Liver (tissue), 8 donors: ENCODE measurements at regions not wholly inside any gene's neighbourhood (a gene's known extent, or its start where the extent isn't known, plus 50 kb on each side); places are given as distances from the start of the nearest gene placed in this dataset.

Source experiments
- DNase-seq: peaks from one replicate; pipeline ENCODE4 v3.0.0-alpha.2; 2017; ENCODE audit warnings: low spot score
- H3K27ac ChIP-seq, 2 donors: one replicate each; pipeline ENCODE4 v1.7.0; 2013; ENCODE audit warnings: inconsistent platforms in 2 of 2, low read length in 2 of 2, control low read depth in 1 of 2, low read depth in 1 of 2, mild to moderate bottlenecking in 1 of 2
- H3K27me3 ChIP-seq, 4 donors: one replicate each; pipeline versions ENCODE4 v1.6.1 to v1.7.0; 2013; ENCODE audit warnings: low read length in 3 of 4, inconsistent platforms in 1 of 4, mild to moderate bottlenecking in 1 of 4, moderate library complexity in 1 of 4; ENCODE audit not compliant: control insufficient read depth in 4 of 4, insufficient read depth in 4 of 4
- H3K36me3 ChIP-seq, 4 donors: one replicate each; pipeline versions ENCODE4 v1.6.1 to v1.7.0; 2013; ENCODE audit warnings: low read length in 3 of 4, mild to moderate bottlenecking in 3 of 4, low read depth in 1 of 4, moderate library complexity in 1 of 4; ENCODE audit not compliant: control insufficient read depth in 4 of 4, insufficient read depth in 3 of 4
- H3K4me1 ChIP-seq, 4 donors: one replicate each; pipeline versions ENCODE4 v1.6.1 to v1.7.0; 2013; ENCODE audit warnings: low read length in 3 of 4, mild to moderate bottlenecking in 3 of 4, moderate library complexity in 1 of 4; ENCODE audit not compliant: control insufficient read depth in 4 of 4, insufficient read depth in 4 of 4
- H3K4me3 ChIP-seq, 3 donors: one replicate each; pipeline versions ENCODE4 v1.6.1 to v1.7.0; 2013; ENCODE audit warnings: low read length in 3 of 3, control low read depth in 1 of 3, low read depth in 1 of 3, mild to moderate bottlenecking in 1 of 3
- H3K9ac ChIP-seq, 2 donors: one replicate each; pipeline ENCODE4 v1.7.0; 2013; ENCODE audit warnings: low read length in 2 of 2, mild to moderate bottlenecking in 2 of 2, moderate library complexity in 2 of 2, control low read depth in 1 of 2, low read depth in 1 of 2
- H3K9me3 ChIP-seq, 4 donors: one replicate each; pipeline versions ENCODE4 v1.6.1 to v1.7.0; 2013; ENCODE audit warnings: low read length in 3 of 4; ENCODE audit not compliant: control insufficient read depth in 4 of 4
- EGR1 ChIP-seq, 2 donors: IDR thresholded peaks; 2 replicates each; pipeline ENCODE4 v1.6.1; 2016 to 2018; ENCODE audit warnings: antibody characterized with exemption in 2 of 2, low read depth in 2 of 2
- GABPA ChIP-seq, 2 donors: IDR thresholded peaks in 1 of 2; conservative IDR thresholded peaks in 1 of 2; 2 replicates each; pipeline ENCODE4 v1.6.1; 2016; ENCODE audit warnings: antibody characterized with exemption in 2 of 2, mild to moderate bottlenecking in 1 of 2, moderate library complexity in 1 of 2
- HNF4G ChIP-seq: IDR thresholded peaks from 2 replicates; pipeline ENCODE4 v1.6.1; 2016; ENCODE audit warnings: antibody characterized with exemption
- RAD21 ChIP-seq, 2 donors: IDR thresholded peaks; 2 replicates each; pipeline ENCODE4 v1.6.1; 2016; ENCODE audit warnings: antibody characterized with exemption in 2 of 2, mild to moderate bottlenecking in 2 of 2
- RXRA ChIP-seq, 2 donors: IDR thresholded peaks; 2 replicates each; pipeline ENCODE4 v1.6.1; 2017 to 2018; ENCODE audit warnings: antibody characterized with exemption in 2 of 2, mild to moderate bottlenecking in 1 of 2
- SP1 ChIP-seq: IDR thresholded peaks from 2 replicates; pipeline ENCODE4 v1.6.1; 2018; ENCODE audit warnings: antibody characterized with exemption, mild to moderate bottlenecking
- YY1 ChIP-seq: IDR thresholded peaks from 2 replicates; pipeline ENCODE4 v1.6.1; 2016; ENCODE audit warnings: antibody characterized with exemption, mild to moderate bottlenecking
- WGBS: extraction: QIAGEN DNeasy Blood & Tissue Kit; methylation state at CpG from one replicate; pipeline ENCODE4 v1.1.7; 2013; 5-methylcytosine and 5-hydroxymethylcytosine counted together
- TF ChIP-seq, protein P1 (sequence below): IDR thresholded peaks from 2 replicates; pipeline ENCODE4 v1.6.1; 2016; ENCODE audit warnings: antibody characterized with exemption
- TF ChIP-seq, protein P2 (sequence below): fragments of 150-350 bp; IDR thresholded peaks from 2 replicates; pipeline ENCODE4 v1.5.1; 2017; ENCODE audit warnings: improper control_type of control experiment, low read depth, low read length; ENCODE audit not compliant: missing input control
- TF ChIP-seq, protein P3 (sequence below): IDR thresholded peaks from 2 replicates; pipeline ENCODE4 v1.6.1; 2016; ENCODE audit warnings: antibody characterized with exemption, mild to moderate bottlenecking
- TF ChIP-seq, protein P4 (sequence below): IDR thresholded peaks from 2 replicates; pipeline ENCODE4 v1.6.1; 2016; ENCODE audit warnings: antibody characterized with exemption
- donor health status: healthy.
- donor health status: healthy.
- donor health status: healthy.
- donor health status: healthy.
- donor health status: healthy.

DNA sequence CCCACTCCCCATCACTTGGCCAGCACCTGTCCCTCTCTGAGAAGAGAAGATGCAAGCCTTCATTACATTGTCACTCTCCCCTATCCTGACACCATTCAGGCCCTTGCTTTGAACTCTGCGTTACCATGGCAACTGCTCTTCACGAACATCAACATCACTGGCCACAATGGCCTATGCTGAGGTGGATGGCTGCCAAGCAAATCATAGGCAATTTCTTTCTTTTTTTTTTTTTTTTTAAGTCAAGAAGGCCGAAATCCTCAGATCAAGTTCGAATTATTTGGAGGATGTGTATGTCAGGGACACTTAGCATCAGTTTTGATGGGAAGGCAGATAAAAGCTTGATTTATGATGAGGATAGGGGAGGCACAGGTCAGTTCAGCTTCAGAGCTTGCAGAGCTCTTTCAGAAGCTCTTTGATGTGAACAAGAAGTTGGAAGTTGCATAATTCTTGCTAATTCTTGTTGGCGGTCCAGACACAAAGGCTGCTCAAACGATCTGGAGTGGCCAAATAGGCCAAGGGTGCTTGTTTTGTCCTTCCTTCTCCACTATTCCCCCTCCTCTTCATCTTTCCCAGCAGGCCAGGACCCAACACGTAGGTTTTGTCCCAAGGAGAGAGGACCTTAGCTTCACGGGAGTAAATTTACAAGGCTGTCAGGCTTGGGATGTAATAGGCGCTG lies 179.9 kb upstream of the NPVF start:
- Histone ChIP-seq H3K36me3 (no peaks in the 10 kb centered on the region), H3K4me1 (no peaks in the 10 kb centered on the region), H3K4me3 (no peak overlapping the region), H3K9ac (no peak overlapping the region), H3K27me3 (no peaks in the 10 kb centered on the region), H3K27ac (no peak overlapping the region), H3K9me3 (no peaks in the 10 kb centered on the region)
- no peak for DNase-seq
- WGBS: 79% methylated on average over 9 of the region's 9 CpGs
- TF ChIP-seq RXRA (IDR thresholded peaks at IDR 0.05) (no peak), EGR1 (IDR thresholded peaks at IDR 0.05; ENCODE audit: low read depth in 2 of 2) (no peak), YY1 (no peak), GABPA (IDR thresholded peaks at IDR 0.05 in 1 of 2, conservative IDR thresholded peaks at IDR 0.05 in 1 of 2) (no peak), HNF4G (no peak)
- TF ChIP-seq, protein P1, sequence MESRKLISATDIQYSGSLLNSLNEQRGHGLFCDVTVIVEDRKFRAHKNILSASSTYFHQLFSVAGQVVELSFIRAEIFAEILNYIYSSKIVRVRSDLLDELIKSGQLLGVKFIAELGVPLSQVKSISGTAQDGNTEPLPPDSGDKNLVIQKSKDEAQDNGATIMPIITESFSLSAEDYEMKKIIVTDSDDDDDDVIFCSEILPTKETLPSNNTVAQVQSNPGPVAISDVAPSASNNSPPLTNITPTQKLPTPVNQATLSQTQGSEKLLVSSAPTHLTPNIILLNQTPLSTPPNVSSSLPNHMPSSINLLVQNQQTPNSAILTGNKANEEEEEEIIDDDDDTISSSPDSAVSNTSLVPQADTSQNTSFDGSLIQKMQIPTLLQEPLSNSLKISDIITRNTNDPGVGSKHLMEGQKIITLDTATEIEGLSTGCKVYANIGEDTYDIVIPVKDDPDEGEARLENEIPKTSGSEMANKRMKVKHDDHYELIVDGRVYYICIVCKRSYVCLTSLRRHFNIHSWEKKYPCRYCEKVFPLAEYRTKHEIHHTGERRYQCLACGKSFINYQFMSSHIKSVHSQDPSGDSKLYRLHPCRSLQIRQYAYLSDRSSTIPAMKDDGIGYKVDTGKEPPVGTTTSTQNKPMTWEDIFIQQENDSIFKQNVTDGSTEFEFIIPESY: no peak
- TF ChIP-seq, protein P2, sequence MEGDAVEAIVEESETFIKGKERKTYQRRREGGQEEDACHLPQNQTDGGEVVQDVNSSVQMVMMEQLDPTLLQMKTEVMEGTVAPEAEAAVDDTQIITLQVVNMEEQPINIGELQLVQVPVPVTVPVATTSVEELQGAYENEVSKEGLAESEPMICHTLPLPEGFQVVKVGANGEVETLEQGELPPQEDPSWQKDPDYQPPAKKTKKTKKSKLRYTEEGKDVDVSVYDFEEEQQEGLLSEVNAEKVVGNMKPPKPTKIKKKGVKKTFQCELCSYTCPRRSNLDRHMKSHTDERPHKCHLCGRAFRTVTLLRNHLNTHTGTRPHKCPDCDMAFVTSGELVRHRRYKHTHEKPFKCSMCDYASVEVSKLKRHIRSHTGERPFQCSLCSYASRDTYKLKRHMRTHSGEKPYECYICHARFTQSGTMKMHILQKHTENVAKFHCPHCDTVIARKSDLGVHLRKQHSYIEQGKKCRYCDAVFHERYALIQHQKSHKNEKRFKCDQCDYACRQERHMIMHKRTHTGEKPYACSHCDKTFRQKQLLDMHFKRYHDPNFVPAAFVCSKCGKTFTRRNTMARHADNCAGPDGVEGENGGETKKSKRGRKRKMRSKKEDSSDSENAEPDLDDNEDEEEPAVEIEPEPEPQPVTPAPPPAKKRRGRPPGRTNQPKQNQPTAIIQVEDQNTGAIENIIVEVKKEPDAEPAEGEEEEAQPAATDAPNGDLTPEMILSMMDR: no peak

DNA sequence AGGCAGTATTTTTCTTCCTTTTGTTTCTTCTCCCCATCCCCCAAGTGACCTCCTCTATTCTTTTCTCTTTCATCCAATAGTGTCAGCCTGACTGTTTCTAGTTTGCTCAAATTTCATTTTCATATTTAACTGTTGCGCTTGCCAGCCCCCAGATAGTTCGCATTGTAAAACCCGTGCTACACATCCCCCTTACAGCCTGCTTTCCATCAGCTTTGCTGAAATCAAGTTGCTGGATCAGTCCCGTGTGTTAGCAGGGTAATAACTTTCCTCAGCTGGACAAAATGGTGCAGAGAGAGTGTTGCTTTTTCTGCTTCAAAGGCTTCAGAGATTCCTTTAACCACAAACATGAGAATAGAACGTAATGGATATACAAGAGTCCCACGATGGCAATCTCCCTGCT lies 180.6 kb upstream of the NPVF start:
- H3K9me3 ChIP-seq: no peaks in the 10 kb centered on the region
- H3K27me3 ChIP-seq: no peaks in the 10 kb centered on the region
- no peaks in the 10 kb centered on the region for H3K4me1 ChIP-seq
- TF ChIP-seq SP1 (no peak), EGR1 (IDR thresholded peaks at IDR 0.05; ENCODE audit: low read depth in 2 of 2) (no peak), RAD21 (IDR thresholded peaks at IDR 0.05) (no peak), GABPA (IDR thresholded peaks at IDR 0.05 in 1 of 2, conservative IDR thresholded peaks at IDR 0.05 in 1 of 2) (no peak), RXRA (IDR thresholded peaks at IDR 0.05) (no peak)
- TF ChIP-seq, protein P3, sequence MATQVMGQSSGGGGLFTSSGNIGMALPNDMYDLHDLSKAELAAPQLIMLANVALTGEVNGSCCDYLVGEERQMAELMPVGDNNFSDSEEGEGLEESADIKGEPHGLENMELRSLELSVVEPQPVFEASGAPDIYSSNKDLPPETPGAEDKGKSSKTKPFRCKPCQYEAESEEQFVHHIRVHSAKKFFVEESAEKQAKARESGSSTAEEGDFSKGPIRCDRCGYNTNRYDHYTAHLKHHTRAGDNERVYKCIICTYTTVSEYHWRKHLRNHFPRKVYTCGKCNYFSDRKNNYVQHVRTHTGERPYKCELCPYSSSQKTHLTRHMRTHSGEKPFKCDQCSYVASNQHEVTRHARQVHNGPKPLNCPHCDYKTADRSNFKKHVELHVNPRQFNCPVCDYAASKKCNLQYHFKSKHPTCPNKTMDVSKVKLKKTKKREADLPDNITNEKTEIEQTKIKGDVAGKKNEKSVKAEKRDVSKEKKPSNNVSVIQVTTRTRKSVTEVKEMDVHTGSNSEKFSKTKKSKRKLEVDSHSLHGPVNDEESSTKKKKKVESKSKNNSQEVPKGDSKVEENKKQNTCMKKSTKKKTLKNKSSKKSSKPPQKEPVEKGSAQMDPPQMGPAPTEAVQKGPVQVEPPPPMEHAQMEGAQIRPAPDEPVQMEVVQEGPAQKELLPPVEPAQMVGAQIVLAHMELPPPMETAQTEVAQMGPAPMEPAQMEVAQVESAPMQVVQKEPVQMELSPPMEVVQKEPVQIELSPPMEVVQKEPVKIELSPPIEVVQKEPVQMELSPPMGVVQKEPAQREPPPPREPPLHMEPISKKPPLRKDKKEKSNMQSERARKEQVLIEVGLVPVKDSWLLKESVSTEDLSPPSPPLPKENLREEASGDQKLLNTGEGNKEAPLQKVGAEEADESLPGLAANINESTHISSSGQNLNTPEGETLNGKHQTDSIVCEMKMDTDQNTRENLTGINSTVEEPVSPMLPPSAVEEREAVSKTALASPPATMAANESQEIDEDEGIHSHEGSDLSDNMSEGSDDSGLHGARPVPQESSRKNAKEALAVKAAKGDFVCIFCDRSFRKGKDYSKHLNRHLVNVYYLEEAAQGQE: no peak
- TF ChIP-seq, protein P4, sequence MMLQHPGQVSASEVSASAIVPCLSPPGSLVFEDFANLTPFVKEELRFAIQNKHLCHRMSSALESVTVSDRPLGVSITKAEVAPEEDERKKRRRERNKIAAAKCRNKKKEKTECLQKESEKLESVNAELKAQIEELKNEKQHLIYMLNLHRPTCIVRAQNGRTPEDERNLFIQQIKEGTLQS: no peak
- TF ChIP-seq, protein P2: no peak
- H3K4me3 ChIP-seq: no peak overlapping the region
- no peaks in the 10 kb centered on the region for H3K36me3 ChIP-seq
- DNase-seq: no peak
- no peak overlapping the region for H3K9ac ChIP-seq
- 91% methylated on average over 6 of the region's 6 CpGs for WGBS
- H3K27ac ChIP-seq: no peak overlapping the region
